Stomach (tissue), 4 donors: ENCODE measurements at regions not wholly inside any gene's neighbourhood (a gene's known extent, or its start where the extent isn't known, plus 50 kb on each side); places are given as distances from the start of the nearest gene placed in this dataset.

Experiments used
- CTCF ChIP-seq, 7 experiments: fragments of 450-650 bp in 4 of 7; fragments of 200-600 bp in 3 of 7; sonication (generic) in 3 of 7; IDR thresholded peaks; one replicate each; pipeline ENCODE4 v1.5.1; 2016 to 2019; ENCODE audit warnings: antibody characterized with exemption in 7 of 7, control low read depth in 2 of 7, mild to moderate bottlenecking in 1 of 7
- POLR2A ChIP-seq, 4 donors: fragments of 450-650 bp; IDR thresholded peaks; one replicate each; pipeline ENCODE4 v1.6.1; 2016; ENCODE audit warnings: antibody characterized with exemption in 4 of 4, control low read depth in 2 of 4, mild to moderate bottlenecking in 1 of 4, moderate library complexity in 1 of 4

GRCh38 chr21:18907076-18907475 lies 503.5 kb upstream of the TMPRSS15 start:
- TF ChIP-seq CTCF (IDR thresholded peaks at IDR 0.05) (no peak), POLR2A (IDR thresholded peaks at IDR 0.05) (no peak)
